ENCODE measurements at regions not wholly inside any gene's neighbourhood (a gene's known extent, or its start where the extent isn't known, plus 50 kb on each side); places are given as distances from the start of the nearest gene placed in this dataset.

- Histone ChIP-seq H3K27ac (no peak overlapping the region), H3K4me1 (ENCODE audit: insufficient read depth) (no peaks in the 10 kb centered on the region), H3K36me3 (no peaks in the 10 kb centered on the region), H3K9me3 (no peaks in the 10 kb centered on the region), H3K4me3 (no peak overlapping the region), H3K27me3 (no peaks in the 10 kb centered on the region)
- TF ChIP-seq POLR2A (IDR thresholded peaks at IDR 0.05) (no peak), EP300 (IDR thresholded peaks at IDR 0.05) (no peak)
- WGBS, 3 donors: 85 to 94% (median 93%) methylated on average over 9 of the region's 9 CpGs
- DNase-seq: no peak
- intact Hi-C loops (cut with DNase I): no loop called here
Observed at GRCh38 chr21:28541371-28542112, 451.1 kb downstream of the LTN1 start.

GRCh38 chr21:28540514-28540913 is 452.2 kb downstream of the LTN1 start:
- no peaks in the 10 kb centered on the region for H3K9me3 ChIP-seq
- H3K36me3 ChIP-seq: no peaks in the 10 kb centered on the region
- 25 to 31% (median 31%) methylated on average over 1 of the region's 1 CpG for WGBS, 3 donors
- no peaks in the 10 kb centered on the region for H3K4me1 ChIP-seq (ENCODE audit: insufficient read depth)
- H3K27me3 ChIP-seq: no peaks in the 10 kb centered on the region
- H3K27ac ChIP-seq: no peak overlapping the region
- no peak overlapping the region for H3K4me3 ChIP-seq
- DNase-seq: no peak
- intact Hi-C loops (cut with DNase I): no loop called here
- TF ChIP-seq POLR2A (IDR thresholded peaks at IDR 0.05) (no peak), CTCF (IDR thresholded peaks at IDR 0.05) (no peak), EP300 (IDR thresholded peaks at IDR 0.05) (no peak)

GRCh38 chr21:28539623-28539988 is 453.1 kb downstream of the LTN1 start:
- no peak overlapping the region for H3K4me3 ChIP-seq
- no peaks in the 10 kb centered on the region for H3K27me3 ChIP-seq
- no peak for DNase-seq
- H3K9me3 ChIP-seq: no peaks in the 10 kb centered on the region
- H3K4me1 ChIP-seq (ENCODE audit: insufficient read depth): no peaks in the 10 kb centered on the region
- H3K27ac ChIP-seq: no peak overlapping the region
- TF ChIP-seq EP300 (IDR thresholded peaks at IDR 0.05): no peak
- no peak for TF ChIP-seq CTCF (IDR thresholded peaks at IDR 0.05)
- no peak for TF ChIP-seq POLR2A (IDR thresholded peaks at IDR 0.05)
- no peaks in the 10 kb centered on the region for H3K36me3 ChIP-seq
- intact Hi-C loops (cut with DNase I): no loop called here

GRCh38 chr21:28538987-28539622 is 453.6 kb downstream of the LTN1 start:
- intact Hi-C loops (cut with DNase I): no loop called here
- TF ChIP-seq CTCF (IDR thresholded peaks at IDR 0.05): no peak
- TF ChIP-seq EP300 (IDR thresholded peaks at IDR 0.05): no peak
- TF ChIP-seq POLR2A (IDR thresholded peaks at IDR 0.05): no peak
- Histone ChIP-seq H3K9me3 (no peaks in the 10 kb centered on the region), H3K4me3 (no peak overlapping the region), H3K36me3 (no peaks in the 10 kb centered on the region), H3K4me1 (ENCODE audit: insufficient read depth) (no peaks in the 10 kb centered on the region), H3K27ac (no peak overlapping the region), H3K27me3 (no peaks in the 10 kb centered on the region)
- 93 to 94% (median 93%) methylated on average over 3 of the region's 3 CpGs for WGBS, 3 donors
- DNase-seq: no peak

DNA sequence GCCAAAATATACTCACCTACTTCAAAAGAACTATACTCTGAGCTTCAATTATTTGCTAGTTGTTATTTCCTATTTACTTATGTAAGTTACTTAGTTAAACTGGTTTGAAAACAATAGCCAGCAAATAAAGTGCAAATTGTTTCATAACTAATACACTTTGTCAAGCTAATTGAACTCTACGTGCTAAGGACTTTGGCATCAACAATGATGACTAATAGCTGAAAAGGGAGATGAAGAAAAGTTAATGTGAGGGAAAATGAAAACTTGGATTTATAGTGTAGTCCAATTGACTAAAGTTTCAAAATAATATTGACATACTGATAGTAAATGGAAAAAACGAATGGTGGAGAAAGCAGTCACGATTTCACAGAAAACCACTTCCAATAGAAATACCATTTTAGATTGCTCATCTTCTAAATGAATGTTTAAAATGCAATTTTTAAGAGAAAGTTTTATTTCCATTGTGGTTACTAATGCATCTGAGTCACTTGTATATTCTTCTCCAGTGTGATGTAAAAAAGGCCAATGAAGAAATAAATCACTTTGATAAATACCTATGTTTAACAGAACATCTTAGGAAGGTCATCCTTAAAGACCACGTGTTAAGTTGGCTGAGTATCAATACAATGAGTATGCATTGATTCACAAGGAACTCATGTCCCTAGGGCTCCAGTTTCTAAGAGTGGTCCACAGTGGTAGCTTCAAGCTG is 455.2 kb downstream of the LTN1 start:
- DNase-seq: no peak
- Histone ChIP-seq H3K9me3 (no peaks in the 10 kb centered on the region), H3K27ac (no peak overlapping the region), H3K4me1 (ENCODE audit: insufficient read depth) (no peaks in the 10 kb centered on the region), H3K4me3 (no peak overlapping the region), H3K36me3 (no peaks in the 10 kb centered on the region), H3K27me3 (no peaks in the 10 kb centered on the region)
- TF ChIP-seq POLR2A (IDR thresholded peaks at IDR 0.05) (no peak), EP300 (IDR thresholded peaks at IDR 0.05) (no peak), CTCF (IDR thresholded peaks at IDR 0.05) (no peak)
- 44 to 53% (median 46%) methylated on average over 4 of the region's 4 CpGs for WGBS, 3 donors
- intact Hi-C loops (cut with DNase I): no loop called here
